ENCODE measurements at regions not wholly inside any gene's neighbourhood (a gene's known extent, or its start where the extent isn't known, plus 50 kb on each side); places are given as distances from the start of the nearest gene placed in this dataset.
"Not testable (repeated sequence)": the region's sequence is repeated elsewhere in the genome, so short reads cannot be mapped to it uniquely, and the experiment has no call there.

GRCh38 chr4:86413426-86413825 is 53.6 kb upstream of the MAPK10 start:
- ATAC-seq: not testable (repeated sequence)

GRCh38 chr4:86414686-86415085 is 54.8 kb upstream of the MAPK10 start:
- no peak for ATAC-seq
- TF ChIP-seq TOX (CRISPR knock-in tag; IDR thresholded peaks at IDR 0.05; ENCODE audit: borderline replicate concordance) (no peak), ISL1 (CRISPR knock-in tag; IDR thresholded peaks at IDR 0.05) (no peak), PPARA (CRISPR knock-in tag; IDR thresholded peaks at IDR 0.05; ENCODE audit: borderline replicate concordance) (no peak), POU6F1 (CRISPR knock-in tag; IDR thresholded peaks at IDR 0.05; ENCODE audit: borderline replicate concordance, low read depth) (no peak), SNAI2 (CRISPR knock-in tag; IDR thresholded peaks at IDR 0.05) (no peak), RARB (CRISPR knock-in tag; IDR thresholded peaks at IDR 0.05) (no peak), GLIS3 (CRISPR knock-in tag; IDR thresholded peaks at IDR 0.05) (no peak), ESRRG (CRISPR knock-in tag; IDR thresholded peaks at IDR 0.05) (no peak), ZNF70 (CRISPR knock-in tag; IDR thresholded peaks at IDR 0.05) (no peak), BACH2 (CRISPR knock-in tag; IDR thresholded peaks at IDR 0.05; ENCODE audit: borderline replicate concordance) (no peak), ZFP3 (CRISPR knock-in tag; IDR thresholded peaks at IDR 0.05) (no peak), ZNF565 (CRISPR knock-in tag; conservative IDR thresholded peaks at IDR 0.05; ENCODE audit: low read depth) (no peak), ZNF8 (CRISPR knock-in tag; IDR thresholded peaks at IDR 0.05) (no peak)
- TF ChIP-seq, protein P1, sequence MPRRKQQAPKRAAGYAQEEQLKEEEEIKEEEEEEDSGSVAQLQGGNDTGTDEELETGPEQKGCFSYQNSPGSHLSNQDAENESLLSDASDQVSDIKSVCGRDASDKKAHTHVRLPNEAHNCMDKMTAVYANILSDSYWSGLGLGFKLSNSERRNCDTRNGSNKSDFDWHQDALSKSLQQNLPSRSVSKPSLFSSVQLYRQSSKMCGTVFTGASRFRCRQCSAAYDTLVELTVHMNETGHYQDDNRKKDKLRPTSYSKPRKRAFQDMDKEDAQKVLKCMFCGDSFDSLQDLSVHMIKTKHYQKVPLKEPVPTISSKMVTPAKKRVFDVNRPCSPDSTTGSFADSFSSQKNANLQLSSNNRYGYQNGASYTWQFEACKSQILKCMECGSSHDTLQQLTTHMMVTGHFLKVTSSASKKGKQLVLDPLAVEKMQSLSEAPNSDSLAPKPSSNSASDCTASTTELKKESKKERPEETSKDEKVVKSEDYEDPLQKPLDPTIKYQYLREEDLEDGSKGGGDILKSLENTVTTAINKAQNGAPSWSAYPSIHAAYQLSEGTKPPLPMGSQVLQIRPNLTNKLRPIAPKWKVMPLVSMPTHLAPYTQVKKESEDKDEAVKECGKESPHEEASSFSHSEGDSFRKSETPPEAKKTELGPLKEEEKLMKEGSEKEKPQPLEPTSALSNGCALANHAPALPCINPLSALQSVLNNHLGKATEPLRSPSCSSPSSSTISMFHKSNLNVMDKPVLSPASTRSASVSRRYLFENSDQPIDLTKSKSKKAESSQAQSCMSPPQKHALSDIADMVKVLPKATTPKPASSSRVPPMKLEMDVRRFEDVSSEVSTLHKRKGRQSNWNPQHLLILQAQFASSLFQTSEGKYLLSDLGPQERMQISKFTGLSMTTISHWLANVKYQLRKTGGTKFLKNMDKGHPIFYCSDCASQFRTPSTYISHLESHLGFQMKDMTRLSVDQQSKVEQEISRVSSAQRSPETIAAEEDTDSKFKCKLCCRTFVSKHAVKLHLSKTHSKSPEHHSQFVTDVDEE (CRISPR knock-in tag; IDR thresholded peaks at IDR 0.05): no peak

DNA sequence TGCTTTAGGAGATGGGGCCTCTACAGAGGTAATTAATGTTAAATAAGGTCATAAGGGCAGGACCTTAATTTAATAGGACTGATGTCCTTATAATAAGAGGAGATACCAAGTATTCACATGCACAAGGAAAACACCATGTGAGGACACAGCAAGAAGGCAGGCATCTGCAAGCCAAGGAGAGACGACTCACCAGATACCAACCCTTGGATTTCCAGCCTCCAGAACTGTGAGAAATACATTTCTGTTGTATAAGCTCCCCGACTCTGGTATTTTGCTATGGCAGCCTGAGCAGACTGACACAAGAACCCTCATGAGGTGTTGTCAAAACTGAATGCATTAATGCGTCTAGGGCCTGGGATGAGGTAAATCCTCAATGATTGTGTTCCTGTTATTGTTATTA is 56.2 kb upstream of the MAPK10 start:
- ATAC-seq: no peak
- TF ChIP-seq ZFP3 (CRISPR knock-in tag; IDR thresholded peaks at IDR 0.05) (no peak), CSDC2 (CRISPR knock-in tag; IDR thresholded peaks at IDR 0.05) (no peak), POU6F1 (CRISPR knock-in tag; IDR thresholded peaks at IDR 0.05; ENCODE audit: borderline replicate concordance, low read depth) (no peak), TCF4 (CRISPR knock-in tag; IDR thresholded peaks at IDR 0.05; ENCODE audit: borderline replicate concordance) (no peak), ZNF8 (CRISPR knock-in tag; IDR thresholded peaks at IDR 0.05) (no peak), TOX (CRISPR knock-in tag; IDR thresholded peaks at IDR 0.05; ENCODE audit: borderline replicate concordance) (no peak), ZNF565 (CRISPR knock-in tag; conservative IDR thresholded peaks at IDR 0.05; ENCODE audit: low read depth) (no peak), ZFP30 (CRISPR knock-in tag; IDR thresholded peaks at IDR 0.05) (no peak), SNAI2 (CRISPR knock-in tag; IDR thresholded peaks at IDR 0.05) (no peak), RARB (CRISPR knock-in tag; IDR thresholded peaks at IDR 0.05) (no peak), GLIS3 (CRISPR knock-in tag; IDR thresholded peaks at IDR 0.05) (no peak), ZC3H10 (CRISPR knock-in tag; IDR thresholded peaks at IDR 0.05) (no peak)

- ATAC-seq: no peak
- TF ChIP-seq, protein P2, sequence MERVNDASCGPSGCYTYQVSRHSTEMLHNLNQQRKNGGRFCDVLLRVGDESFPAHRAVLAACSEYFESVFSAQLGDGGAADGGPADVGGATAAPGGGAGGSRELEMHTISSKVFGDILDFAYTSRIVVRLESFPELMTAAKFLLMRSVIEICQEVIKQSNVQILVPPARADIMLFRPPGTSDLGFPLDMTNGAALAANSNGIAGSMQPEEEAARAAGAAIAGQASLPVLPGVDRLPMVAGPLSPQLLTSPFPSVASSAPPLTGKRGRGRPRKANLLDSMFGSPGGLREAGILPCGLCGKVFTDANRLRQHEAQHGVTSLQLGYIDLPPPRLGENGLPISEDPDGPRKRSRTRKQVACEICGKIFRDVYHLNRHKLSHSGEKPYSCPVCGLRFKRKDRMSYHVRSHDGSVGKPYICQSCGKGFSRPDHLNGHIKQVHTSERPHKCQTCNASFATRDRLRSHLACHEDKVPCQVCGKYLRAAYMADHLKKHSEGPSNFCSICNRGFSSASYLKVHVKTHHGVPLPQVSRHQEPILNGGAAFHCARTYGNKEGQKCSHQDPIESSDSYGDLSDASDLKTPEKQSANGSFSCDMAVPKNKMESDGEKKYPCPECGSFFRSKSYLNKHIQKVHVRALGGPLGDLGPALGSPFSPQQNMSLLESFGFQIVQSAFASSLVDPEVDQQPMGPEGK (CRISPR knock-in tag; IDR thresholded peaks at IDR 0.05; ENCODE audit: borderline replicate concordance): no peak
- TF ChIP-seq RARB (CRISPR knock-in tag; IDR thresholded peaks at IDR 0.05) (no peak), ZFP3 (CRISPR knock-in tag; IDR thresholded peaks at IDR 0.05) (no peak), ZC3H10 (CRISPR knock-in tag; IDR thresholded peaks at IDR 0.05) (no peak), TCF4 (CRISPR knock-in tag; IDR thresholded peaks at IDR 0.05; ENCODE audit: borderline replicate concordance) (no peak), ZFP30 (CRISPR knock-in tag; IDR thresholded peaks at IDR 0.05) (no peak), CSRNP3 (CRISPR knock-in tag; IDR thresholded peaks at IDR 0.05) (no peak), ZNF70 (CRISPR knock-in tag; IDR thresholded peaks at IDR 0.05) (no peak)
- TF ChIP-seq, protein P1 (CRISPR knock-in tag; IDR thresholded peaks at IDR 0.05): no peak
Observed at GRCh38 chr4:86421461-86421860, 61.6 kb upstream of the MAPK10 start.
